NCI-H1048 (cell line): ENCODE measurements at regions not wholly inside any gene's neighbourhood (a gene's known extent, or its start where the extent isn't known, plus 50 kb on each side); places are given as distances from the start of the nearest gene placed in this dataset.
"Not testable (repeated sequence)": the region's sequence is repeated elsewhere in the genome, so short reads cannot be mapped to it uniquely, and the experiment has no call there.

ENCODE experiments used
- DNase-seq: peaks from one replicate; lab custom pipeline; 2025; lab: John Stamatoyannopoulos, UW

GRCh38 chr12:58419905-58420304 lies 478.5 kb downstream of the ATP23 start:
- no peak for DNase-seq

GRCh38 chr12:58420503-58420902 lies 479.1 kb downstream of the ATP23 start:
- no peak for DNase-seq

GRCh38 chr12:58421990-58422389 lies 480.6 kb downstream of the ATP23 start:
- no peak for DNase-seq

GRCh38 chr12:58424735-58425392 lies 483.5 kb downstream of the ATP23 start:
- DNase-seq: no peak

GRCh38 chr12:58425481-58426392 lies 484.4 kb downstream of the ATP23 start:
- no peak for DNase-seq

- not testable (repeated sequence) for DNase-seq
Observed at GRCh38 chr12:58426437-58426836, 485.1 kb downstream of the ATP23 start.

- no peak for DNase-seq
Observed at GRCh38 chr12:58433959-58434358, 486.3 kb downstream of the LRIG3 start.

GRCh38 chr12:58434726-58435125 lies 485.6 kb downstream of the LRIG3 start:
- DNase-seq: no peak

- no peak for DNase-seq
Observed at GRCh38 chr12:58435647-58436046, 484.7 kb downstream of the LRIG3 start.

GRCh38 chr12:58441483-58441882 lies 478.8 kb downstream of the LRIG3 start:
- DNase-seq: no peak

- no peak for DNase-seq
Observed at GRCh38 chr12:58443273-58443980, 476.9 kb downstream of the LRIG3 start.

- no peak for DNase-seq
Observed at GRCh38 chr12:58443981-58444371, 476.3 kb downstream of the LRIG3 start.

- DNase-seq: no peak
Observed at GRCh38 chr12:58450868-58451482, 469.3 kb downstream of the LRIG3 start.

- no peak for DNase-seq
Observed at GRCh38 chr12:58452546-58452945, 467.8 kb downstream of the LRIG3 start.

GRCh38 chr12:58453306-58453705 lies 467.0 kb downstream of the LRIG3 start:
- no peak for DNase-seq

GRCh38 chr12:58455136-58455535 lies 465.2 kb downstream of the LRIG3 start:
- DNase-seq: no peak

- DNase-seq: no peak
Observed at GRCh38 chr12:58458102-58458501, 462.2 kb downstream of the LRIG3 start.

- no peak for DNase-seq
Observed at GRCh38 chr12:58459191-58459590, 461.1 kb downstream of the LRIG3 start.

- no peak for DNase-seq
Observed at GRCh38 chr12:58463051-58463450, 457.3 kb downstream of the LRIG3 start.

- DNase-seq: no peak
Observed at GRCh38 chr12:58465418-58465817, 454.9 kb downstream of the LRIG3 start.

- DNase-seq: no peak
Observed at GRCh38 chr12:58470266-58471010, 449.9 kb downstream of the LRIG3 start.

GRCh38 chr12:58479401-58479800 lies 440.9 kb downstream of the LRIG3 start:
- no peak for DNase-seq
